Stimulated activated naive CD8-positive, alpha-beta T cell treated with anti-CD3 and anti-CD28 coated beads, Interleukin-15, amount 100 ng/mL, for 72 hours (primary cell): ENCODE measurements at regions not wholly inside any gene's neighbourhood (a gene's known extent, or its start where the extent isn't known, plus 50 kb on each side); places are given as distances from the start of the nearest gene placed in this dataset.

ENCODE experiments used
- ATAC-seq: fragments of 150-1000 bp; cut with Tn5 transposase; 2 replicates; pipeline ENCODE4 v1.10.0; 2021; ENCODE audit warnings: mild to moderate bottlenecking, moderate library complexity
- DNase-seq, 2 donors: peaks; one replicate each; pipeline ENCODE4 v3.0.0; 2021 to 2022
- H3K27ac Mint-ChIP-seq, 2 donors: one replicate each; pipeline ENCODE4 v1.8.0; 2022; ENCODE audit warnings: mild to moderate bottlenecking in 2 of 2, mixed read lengths in 2 of 2, moderate library complexity in 2 of 2
- H3K27me3 Mint-ChIP-seq: one replicate; pipeline ENCODE4 v1.8.0; 2022; ENCODE audit warnings: mixed read lengths
- H3K4me1 Mint-ChIP-seq: one replicate; pipeline ENCODE4 v1.8.0; 2022; ENCODE audit warnings: mild to moderate bottlenecking, mixed read lengths
- H3K4me3 Mint-ChIP-seq, 2 donors: one replicate each; pipeline ENCODE4 v1.8.0; 2022; ENCODE audit warnings: mild to moderate bottlenecking in 2 of 2, mixed read lengths in 2 of 2, moderate library complexity in 1 of 2
- H3K9me3 Mint-ChIP-seq, 2 donors: one replicate each; pipeline ENCODE4 v1.8.0; 2022; ENCODE audit warnings: mixed read lengths in 2 of 2

DNA sequence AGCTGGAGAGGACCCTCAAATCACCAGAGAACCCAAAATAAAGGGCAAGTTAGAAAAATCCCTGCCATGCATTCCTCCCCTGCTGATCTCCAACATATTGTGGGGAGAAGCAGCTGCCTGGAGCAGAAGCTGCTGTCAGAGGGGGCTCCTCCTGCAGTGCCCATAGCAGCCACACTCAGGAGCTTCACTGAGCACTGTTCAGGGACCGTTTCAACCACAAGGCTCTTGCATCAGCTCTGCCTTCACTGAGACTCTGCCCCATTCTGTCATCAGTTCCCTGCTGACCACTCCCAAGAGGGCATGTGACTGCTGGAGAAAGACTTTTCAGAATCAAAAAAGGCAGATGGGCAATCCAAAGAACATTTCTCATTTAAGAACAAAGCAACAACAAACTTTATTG is 392.7 kb downstream of the GALC start:
- no peak for DNase-seq
- ATAC-seq, result no peak
- peaks cover 10 to 15% of the 10 kb centered on the region in 2 donors for H3K9me3 Mint-ChIP-seq

DNA sequence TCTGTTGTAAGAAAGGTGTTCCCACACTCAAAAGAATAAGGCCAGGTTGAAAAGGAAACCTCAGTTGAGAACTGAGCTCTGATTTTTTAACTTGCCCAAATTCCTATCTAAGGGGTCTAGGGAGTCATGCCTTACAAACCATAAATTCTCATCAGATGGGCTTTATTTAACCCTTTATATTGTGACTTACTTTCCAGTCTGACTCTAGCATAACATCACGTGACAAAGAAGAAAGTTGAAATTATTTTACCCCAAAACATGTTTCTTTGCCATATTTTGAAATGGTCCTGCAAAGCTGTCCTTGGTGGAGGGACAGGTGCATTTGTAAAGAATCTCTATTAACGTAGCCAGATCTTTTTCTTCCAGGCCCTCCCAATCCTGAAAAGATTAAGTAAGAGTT is 411.7 kb downstream of the GALC start:
- Mint-ChIP-seq H3K4me1 (no peaks in the 10 kb centered on the region), H3K9me3 (peaks cover 0 to 8% of the 10 kb centered on the region in 2 donors), H3K27me3 (no peaks in the 10 kb centered on the region), H3K27ac (no peak overlapping the region), H3K4me3 (no peak overlapping the region)
- DNase-seq, result no peak
- ATAC-seq, result no peak

More for the DNA sequence above, 392.7 kb downstream of the GALC start:
- no peak overlapping the region for H3K27ac Mint-ChIP-seq
- no peak overlapping the region for H3K4me3 Mint-ChIP-seq
- H3K4me1 Mint-ChIP-seq, result no peaks in the 10 kb centered on the region
- H3K27me3 Mint-ChIP-seq, result no peaks in the 10 kb centered on the region

DNA sequence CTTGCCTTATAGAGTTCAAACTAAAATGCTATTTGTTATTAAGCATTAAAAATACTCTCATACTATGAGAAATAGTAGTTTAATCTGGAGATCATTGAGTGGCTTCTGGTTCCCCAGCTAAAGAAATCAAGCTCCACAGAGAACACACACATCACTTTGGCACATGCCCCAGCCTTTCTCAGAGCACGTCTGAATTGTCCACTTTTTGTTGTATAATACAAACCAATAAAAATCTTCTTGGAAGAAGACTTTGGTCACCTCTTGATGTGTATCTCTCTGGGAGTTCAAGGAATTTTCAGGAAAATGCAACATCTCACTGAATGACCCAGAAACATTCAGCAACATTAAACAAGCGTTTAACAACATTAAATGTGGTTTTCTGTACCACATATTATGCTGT is 413.9 kb downstream of the GALC start:
- H3K4me1 Mint-ChIP-seq, result no peaks in the 10 kb centered on the region
- H3K9me3 Mint-ChIP-seq, result peaks cover 0 to 8% of the 10 kb centered on the region in 2 donors
- no peak for DNase-seq
- no peak overlapping the region for H3K27ac Mint-ChIP-seq
- H3K4me3 Mint-ChIP-seq, result no peak overlapping the region
- H3K27me3 Mint-ChIP-seq, result no peaks in the 10 kb centered on the region
- ATAC-seq, result no peak

- H3K9me3 Mint-ChIP-seq, result peaks cover 0 to 8% of the 10 kb centered on the region in 2 donors
- H3K27me3 Mint-ChIP-seq, result no peaks in the 10 kb centered on the region
- no peaks in the 10 kb centered on the region for H3K4me1 Mint-ChIP-seq
- no peak for ATAC-seq
- no peak overlapping the region for H3K4me3 Mint-ChIP-seq
- H3K27ac Mint-ChIP-seq, result no peak overlapping the region
- no peak for DNase-seq
Measured at GRCh38 chr14:87575378-87575777, 417.6 kb downstream of the GALC start.

GRCh38 chr14:87573591-87573990 is 419.4 kb downstream of the GALC start:
- Mint-ChIP-seq H3K4me1 (no peaks in the 10 kb centered on the region), H3K9me3 (peaks cover 0 to 8% of the 10 kb centered on the region in 2 donors), H3K27ac (no peak overlapping the region), H3K4me3 (no peak overlapping the region), H3K27me3 (no peaks in the 10 kb centered on the region)
- DNase-seq (no peak), ATAC-seq (no peak)

DNA sequence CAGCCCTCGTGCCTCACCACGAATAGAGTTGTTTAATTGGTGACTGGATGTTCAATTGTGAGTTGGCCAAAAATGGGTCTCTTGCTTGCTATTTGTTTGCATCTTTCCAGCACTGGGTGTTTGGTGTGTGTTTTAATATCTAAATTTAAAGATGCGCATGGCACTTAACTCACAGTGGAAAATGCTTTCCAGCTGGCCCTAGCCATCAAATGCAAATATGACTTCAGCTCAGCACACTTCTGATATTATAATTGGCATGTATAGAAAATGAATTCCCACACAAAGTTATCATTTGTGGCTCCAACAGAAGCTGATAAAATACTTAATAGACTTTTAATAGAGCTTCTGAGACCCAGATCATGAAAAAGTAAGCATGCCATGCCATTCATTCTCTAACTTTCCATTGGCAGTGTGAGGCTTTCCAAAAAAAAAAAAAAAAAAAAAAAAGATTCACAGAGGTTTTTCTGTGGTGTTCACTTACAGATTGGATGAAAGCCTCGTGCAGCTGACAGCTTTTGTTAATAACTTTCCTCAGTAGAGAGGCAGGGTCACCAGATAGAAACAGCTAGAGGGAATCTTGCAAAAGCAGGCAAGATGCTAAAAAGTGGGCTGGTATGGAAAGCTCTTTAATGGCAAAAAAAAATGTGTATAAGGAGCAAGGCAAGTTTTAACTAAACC is 425.2 kb downstream of the GALC start:
- Mint-ChIP-seq H3K9me3 (peaks cover 15 to 19% of the 10 kb centered on the region in 2 donors), H3K27ac (no peak overlapping the region), H3K27me3 (no peaks in the 10 kb centered on the region), H3K4me3 (no peak overlapping the region), H3K4me1 (no peaks in the 10 kb centered on the region)
- ATAC-seq (no peak), DNase-seq (no peak)

- H3K9me3 Mint-ChIP-seq, result peaks cover 19% of the 10 kb centered on the region in 2 donors
- H3K4me1 Mint-ChIP-seq, result no peaks in the 10 kb centered on the region
- no peaks in the 10 kb centered on the region for H3K27me3 Mint-ChIP-seq
- DNase-seq (no peak), ATAC-seq (no peak)
- H3K27ac Mint-ChIP-seq, result no peak overlapping the region
- H3K4me3 Mint-ChIP-seq, result no peak overlapping the region
Measured at GRCh38 chr14:87566991-87567390, 426.0 kb downstream of the GALC start.

- no peaks in the 10 kb centered on the region for H3K4me1 Mint-ChIP-seq
- H3K9me3 Mint-ChIP-seq, result peaks cover 9 to 17% of the 10 kb centered on the region in 2 donors
- no peak overlapping the region for H3K4me3 Mint-ChIP-seq
- ATAC-seq (no peak), DNase-seq (no peak)
- H3K27me3 Mint-ChIP-seq, result no peaks in the 10 kb centered on the region
- H3K27ac Mint-ChIP-seq, result no peak overlapping the region
Measured at GRCh38 chr14:87547536-87547935, 445.4 kb downstream of the GALC start.

DNA sequence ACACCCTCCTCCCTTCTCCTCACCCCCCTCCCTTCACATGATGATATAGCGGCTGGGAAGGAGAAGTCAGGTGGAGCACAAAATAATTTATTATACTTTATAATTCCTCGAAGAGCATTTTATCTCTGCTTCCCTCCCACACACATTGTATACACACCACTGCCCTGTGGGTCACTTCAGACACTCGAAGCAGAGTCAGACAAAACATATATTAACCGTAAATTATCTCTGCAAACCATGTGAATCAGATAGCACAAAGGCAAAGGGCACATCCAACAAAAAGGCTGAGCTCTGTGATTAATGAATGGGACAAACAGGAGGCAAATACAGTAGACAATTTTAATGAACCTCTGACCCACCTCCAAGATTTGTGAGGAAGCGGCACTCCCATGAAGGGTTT is 450.7 kb downstream of the GALC start:
- H3K27ac Mint-ChIP-seq, result no peak overlapping the region
- ATAC-seq (no peak), DNase-seq (no peak)
- no peak overlapping the region for H3K4me3 Mint-ChIP-seq
- peaks cover 15 to 21% of the 10 kb centered on the region in 2 donors for H3K9me3 Mint-ChIP-seq
- H3K4me1 Mint-ChIP-seq, result no peaks in the 10 kb centered on the region
- H3K27me3 Mint-ChIP-seq, result no peaks in the 10 kb centered on the region

DNA sequence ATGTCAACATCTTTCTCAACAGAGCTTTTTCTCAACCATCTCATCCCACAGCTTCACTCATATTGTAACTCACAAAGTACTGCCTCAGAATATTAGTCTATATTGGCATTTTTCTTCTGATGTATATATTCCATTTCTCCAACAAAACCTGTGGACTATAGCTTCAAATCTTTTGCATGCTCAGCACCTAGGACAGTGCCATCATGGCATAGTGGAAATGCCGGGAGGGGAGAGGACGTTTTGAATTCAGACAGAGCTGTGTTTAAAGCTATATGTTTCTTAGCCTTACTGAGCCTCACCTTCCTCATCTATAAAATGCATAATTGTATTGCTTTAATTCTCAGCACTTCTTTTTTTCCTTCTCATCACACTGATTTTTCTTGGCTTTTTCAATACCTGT is 452.6 kb downstream of the GALC start:
- ATAC-seq (no peak), DNase-seq (no peak)
- Mint-ChIP-seq H3K27ac (no peak overlapping the region), H3K27me3 (no peaks in the 10 kb centered on the region), H3K9me3 (peaks cover 15 to 21% of the 10 kb centered on the region in 2 donors), H3K4me1 (no peaks in the 10 kb centered on the region), H3K4me3 (no peak overlapping the region)

DNA sequence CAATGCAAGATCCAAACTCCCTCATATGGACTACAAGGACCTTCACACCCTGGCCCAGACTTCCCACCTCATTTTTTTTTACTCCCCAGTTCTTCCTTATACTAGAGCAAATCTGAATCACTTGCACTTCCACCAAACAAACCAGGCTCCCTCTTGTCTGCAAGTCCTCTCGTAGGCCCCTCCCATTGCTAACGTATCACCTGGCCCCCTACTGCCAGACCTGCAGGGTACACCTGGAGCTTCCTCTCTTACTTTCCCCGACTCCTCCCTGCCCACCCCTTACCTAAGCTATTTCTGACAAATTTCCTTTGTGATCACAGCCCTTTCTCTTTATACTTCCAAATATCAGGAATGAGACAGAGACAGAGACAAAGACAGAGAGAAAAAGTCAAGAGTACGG is 463.9 kb downstream of the GALC start:
- no peak for ATAC-seq
- Mint-ChIP-seq H3K9me3 (peaks cover 0 to 15% of the 10 kb centered on the region in 2 donors), H3K27ac (no peak overlapping the region), H3K4me3 (no peak overlapping the region), H3K4me1 (no peaks in the 10 kb centered on the region), H3K27me3 (no peaks in the 10 kb centered on the region)
- no peak for DNase-seq

- peaks cover 7 to 18% of the 10 kb centered on the region in 2 donors for H3K9me3 Mint-ChIP-seq
- no peaks in the 10 kb centered on the region for H3K4me1 Mint-ChIP-seq
- H3K4me3 Mint-ChIP-seq, result no peak overlapping the region
- no peak overlapping the region for H3K27ac Mint-ChIP-seq
- no peaks in the 10 kb centered on the region for H3K27me3 Mint-ChIP-seq
- DNase-seq (no peak), ATAC-seq (no peak)
Measured at GRCh38 chr14:87526731-87527130, 466.3 kb downstream of the GALC start.

DNA sequence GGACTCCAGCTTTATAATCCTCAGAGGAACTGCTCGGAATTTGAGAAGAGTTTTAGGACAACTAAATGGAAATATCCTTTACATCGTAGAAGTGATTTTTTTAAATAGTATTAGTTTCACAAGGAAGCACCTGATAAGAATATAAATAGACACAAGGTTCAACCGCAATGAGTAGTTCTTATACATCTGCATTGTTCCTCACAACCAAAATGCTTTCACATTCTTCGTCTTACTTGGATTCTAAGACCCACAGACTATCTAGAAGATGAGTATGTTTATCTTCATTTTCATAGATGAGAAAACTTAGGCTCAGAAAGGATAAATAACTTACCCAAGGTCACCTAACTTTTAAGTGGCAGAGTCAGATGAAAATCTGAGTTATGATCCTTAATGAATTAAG is 469.0 kb downstream of the GALC start:
- Mint-ChIP-seq H3K27ac (no peak overlapping the region), H3K4me1 (no peaks in the 10 kb centered on the region), H3K4me3 (no peak overlapping the region), H3K9me3 (peaks cover 7 to 8% of the 10 kb centered on the region in 2 donors), H3K27me3 (no peaks in the 10 kb centered on the region)
- ATAC-seq (no peak), DNase-seq (no peak)

DNA sequence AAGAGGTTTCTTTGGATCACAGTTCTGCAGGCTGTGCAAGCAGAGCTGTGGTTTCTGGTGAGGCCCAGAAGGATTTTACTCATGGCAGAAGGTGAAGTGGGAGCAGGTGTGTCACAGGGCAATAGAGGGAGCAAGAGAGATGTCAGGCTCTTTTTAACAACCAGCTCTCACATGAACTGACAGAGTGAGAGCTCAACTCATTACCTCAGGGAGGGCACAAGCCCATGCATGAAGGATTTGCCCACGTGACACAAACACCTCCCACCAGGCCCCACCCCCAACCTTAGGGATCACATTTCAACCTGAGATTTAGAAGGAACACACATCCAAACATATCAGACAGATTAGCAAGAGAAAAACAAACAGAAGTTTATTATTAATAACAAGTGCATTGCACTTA is 470.4 kb downstream of the GALC start:
- no peak overlapping the region for H3K27ac Mint-ChIP-seq
- DNase-seq, result no peak
- H3K9me3 Mint-ChIP-seq, result peaks cover 4 to 7% of the 10 kb centered on the region in 2 donors
- ATAC-seq, result no peak
- H3K4me1 Mint-ChIP-seq, result no peaks in the 10 kb centered on the region
- no peaks in the 10 kb centered on the region for H3K27me3 Mint-ChIP-seq
- no peak overlapping the region for H3K4me3 Mint-ChIP-seq

DNA sequence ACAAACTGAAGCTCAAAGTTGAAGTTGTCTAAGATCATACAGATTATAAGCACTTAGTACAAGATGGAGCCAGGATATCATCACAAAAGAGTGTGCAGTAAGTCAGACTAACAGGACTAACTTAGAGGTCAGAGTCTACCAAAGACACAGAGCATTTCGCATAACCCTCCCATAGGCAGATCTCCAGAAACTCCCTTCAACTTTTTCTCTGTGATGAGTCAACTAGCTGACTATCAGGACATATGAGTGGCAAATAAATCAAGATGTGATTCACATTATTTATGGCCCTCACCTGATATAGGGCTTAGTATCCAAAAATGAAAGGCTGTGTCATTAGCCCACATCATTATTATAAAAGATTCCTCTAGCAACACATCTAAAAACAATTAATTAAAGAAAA is 484.6 kb downstream of the GALC start:
- H3K27ac Mint-ChIP-seq, result no peak overlapping the region
- peaks cover 0 to 8% of the 10 kb centered on the region in 2 donors for H3K9me3 Mint-ChIP-seq
- no peak overlapping the region for H3K4me3 Mint-ChIP-seq
- no peak for ATAC-seq
- H3K27me3 Mint-ChIP-seq, result no peaks in the 10 kb centered on the region
- no peaks in the 10 kb centered on the region for H3K4me1 Mint-ChIP-seq
- DNase-seq, result no peak

DNA sequence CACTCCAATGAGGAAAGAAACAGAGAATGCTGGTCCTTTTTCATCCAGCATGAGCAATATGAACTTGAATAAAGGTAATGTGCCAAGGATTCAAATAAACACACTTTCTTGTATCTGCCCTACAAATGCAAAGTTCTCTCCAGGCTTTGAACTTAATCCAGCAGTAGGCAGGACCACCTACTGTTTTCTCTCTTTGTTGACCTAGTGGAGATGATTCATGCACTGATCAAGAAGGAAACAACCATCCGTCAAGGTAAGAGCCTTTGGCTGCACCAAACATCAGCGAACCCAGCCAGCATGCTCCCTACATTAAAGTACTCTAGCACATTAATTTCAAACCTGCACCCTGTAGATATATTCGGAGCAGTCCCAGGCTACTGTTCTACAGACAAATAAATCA is 489.3 kb downstream of the GALC start:
- no peaks in the 10 kb centered on the region for H3K27me3 Mint-ChIP-seq
- ATAC-seq, result no peak
- H3K4me3 Mint-ChIP-seq, result no peak overlapping the region
- no peak for DNase-seq
- no peaks in the 10 kb centered on the region for H3K4me1 Mint-ChIP-seq
- no peak overlapping the region for H3K27ac Mint-ChIP-seq
- H3K9me3 Mint-ChIP-seq, result peaks cover 0 to 7% of the 10 kb centered on the region in 2 donors

- Mint-ChIP-seq H3K27me3 (no peaks in the 10 kb centered on the region), H3K27ac (no peak overlapping the region), H3K9me3 (peaks cover 5 to 7% of the 10 kb centered on the region in 2 donors), H3K4me1 (no peaks in the 10 kb centered on the region), H3K4me3 (no peak overlapping the region)
- DNase-seq, result no peak
- no peak for ATAC-seq
Measured at GRCh38 chr14:87497301-87497700, 495.7 kb downstream of the GALC start.
